Left ventricle myocardium inferior (tissue), 1 donor: ENCODE measurements at regions not wholly inside any gene's neighbourhood (a gene's known extent, or its start where the extent isn't known, plus 50 kb on each side); places are given as distances from the start of the nearest gene placed in this dataset.

Experiments
- DNase-seq: peaks from one replicate; pipeline ENCODE4 v3.0.0-alpha.2; 2020
- H3K27ac ChIP-seq: fragments of 200-600 bp; replicated peaks from 2 replicates; pipeline ENCODE4 v1.8.0; 2021
- H3K27me3 ChIP-seq: fragments of 200-600 bp; 2 replicates; pipeline ENCODE4 v1.8.0; 2021; ENCODE audit warnings: low read depth
- H3K36me3 ChIP-seq: fragments of 200-600 bp; 2 replicates; pipeline ENCODE4 v1.8.0; 2021
- H3K4me1 ChIP-seq: fragments of 200-600 bp; 2 replicates; pipeline ENCODE4 v1.8.0; 2021
- H3K4me3 ChIP-seq: fragments of 200-600 bp; 2 replicates; pipeline ENCODE4 v1.8.0; 2021; ENCODE audit warnings: mild to moderate bottlenecking, moderate library complexity
- H3K9me3 ChIP-seq: fragments of 200-600 bp; replicated peaks from 2 replicates; pipeline ENCODE4 v1.8.0; 2021
- intact Hi-C: fragments of 100-400 bp; cut with micrococcal nuclease; formaldehyde crosslinking; loops from one replicate; pipeline ENCODE4 v1.11.0; 2022
- TF ChIP-seq, protein P1 (sequence below): fragments of 200-600 bp; IDR thresholded peaks from 2 replicates; pipeline ENCODE4 v1.8.0; 2021; ENCODE audit warnings: antibody characterized with exemption, mild to moderate bottlenecking, borderline replicate concordance
- donor health status: DM: no; HTN: yes; CAD: no; lungs with severe emphysema.

DNA sequence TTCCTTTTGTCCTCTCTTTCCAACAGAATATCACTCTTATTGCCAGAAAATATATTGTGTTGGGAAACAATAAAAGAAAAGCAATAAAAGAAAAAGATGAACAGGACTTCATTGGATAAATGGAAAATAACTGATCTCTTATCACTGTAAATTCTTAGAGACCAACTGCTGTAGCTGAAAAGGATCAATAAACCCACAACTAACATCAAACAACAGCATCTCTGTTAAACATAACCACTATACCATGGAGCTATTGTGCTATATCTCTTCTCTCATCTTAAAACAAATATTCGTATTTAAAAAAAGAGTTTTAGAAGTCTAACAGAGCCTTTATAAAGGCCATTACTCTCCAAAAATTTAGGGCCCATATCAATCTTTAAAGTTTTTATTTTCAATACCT is 502.4 kb downstream of the TMEM232 start:
- H3K9me3 ChIP-seq: peaks cover 93% of the 10 kb centered on the region
- TF ChIP-seq, protein P1, sequence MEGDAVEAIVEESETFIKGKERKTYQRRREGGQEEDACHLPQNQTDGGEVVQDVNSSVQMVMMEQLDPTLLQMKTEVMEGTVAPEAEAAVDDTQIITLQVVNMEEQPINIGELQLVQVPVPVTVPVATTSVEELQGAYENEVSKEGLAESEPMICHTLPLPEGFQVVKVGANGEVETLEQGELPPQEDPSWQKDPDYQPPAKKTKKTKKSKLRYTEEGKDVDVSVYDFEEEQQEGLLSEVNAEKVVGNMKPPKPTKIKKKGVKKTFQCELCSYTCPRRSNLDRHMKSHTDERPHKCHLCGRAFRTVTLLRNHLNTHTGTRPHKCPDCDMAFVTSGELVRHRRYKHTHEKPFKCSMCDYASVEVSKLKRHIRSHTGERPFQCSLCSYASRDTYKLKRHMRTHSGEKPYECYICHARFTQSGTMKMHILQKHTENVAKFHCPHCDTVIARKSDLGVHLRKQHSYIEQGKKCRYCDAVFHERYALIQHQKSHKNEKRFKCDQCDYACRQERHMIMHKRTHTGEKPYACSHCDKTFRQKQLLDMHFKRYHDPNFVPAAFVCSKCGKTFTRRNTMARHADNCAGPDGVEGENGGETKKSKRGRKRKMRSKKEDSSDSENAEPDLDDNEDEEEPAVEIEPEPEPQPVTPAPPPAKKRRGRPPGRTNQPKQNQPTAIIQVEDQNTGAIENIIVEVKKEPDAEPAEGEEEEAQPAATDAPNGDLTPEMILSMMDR: no peak
- no peaks in the 10 kb centered on the region for H3K4me1 ChIP-seq
- no peak overlapping the region for H3K4me3 ChIP-seq
- H3K27ac ChIP-seq: no peak overlapping the region
- DNase-seq: no peak
- no peaks in the 10 kb centered on the region for H3K27me3 ChIP-seq
- no peaks in the 10 kb centered on the region for H3K36me3 ChIP-seq
- intact Hi-C loops: no loop called here

DNA sequence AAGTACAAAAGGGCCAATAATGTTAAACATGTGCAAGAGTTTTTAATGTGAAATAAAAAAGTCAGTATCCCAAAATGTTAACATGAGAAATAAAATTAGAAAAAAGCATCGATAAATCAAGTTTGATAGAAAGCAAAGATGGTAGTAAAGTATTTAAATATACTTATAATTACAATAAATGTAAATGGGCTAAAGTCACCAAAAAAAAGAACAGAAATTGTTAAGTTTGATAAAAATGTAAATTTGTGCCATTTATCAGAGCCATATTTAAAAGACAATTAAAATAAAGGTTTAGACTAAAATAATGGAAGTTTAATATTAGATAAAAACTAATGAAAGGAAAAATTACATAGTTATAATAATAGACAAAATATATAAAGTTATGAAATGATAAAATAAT is 500.5 kb downstream of the TMEM232 start:
- H3K4me3 ChIP-seq: no peak overlapping the region
- intact Hi-C loops: no loop called here
- TF ChIP-seq, protein P1: no peak
- no peaks in the 10 kb centered on the region for H3K36me3 ChIP-seq
- no peaks in the 10 kb centered on the region for H3K27me3 ChIP-seq
- H3K4me1 ChIP-seq: no peaks in the 10 kb centered on the region
- no peak for DNase-seq
- no peak overlapping the region for H3K27ac ChIP-seq
- peaks cover 95% of the 10 kb centered on the region for H3K9me3 ChIP-seq

DNA sequence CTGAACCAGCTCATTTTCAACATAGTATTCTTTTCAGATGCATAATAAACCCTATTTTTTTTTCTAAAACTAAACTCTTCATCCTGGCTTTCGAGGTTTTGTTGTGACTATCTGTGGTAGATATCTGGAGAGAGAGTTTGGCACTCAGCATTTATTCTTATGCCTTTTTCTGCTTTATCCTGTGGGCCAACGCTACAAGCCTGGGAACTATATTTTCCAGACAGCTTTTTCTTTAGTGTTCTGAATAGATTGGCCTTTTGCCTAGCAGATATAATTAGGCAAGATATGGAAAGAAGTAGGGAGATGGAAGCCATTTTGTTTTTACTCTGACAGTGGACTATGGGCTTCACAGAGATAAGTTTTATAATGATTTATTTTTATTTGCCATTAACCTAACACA is 486.7 kb downstream of the TMEM232 start:
- no peaks in the 10 kb centered on the region for H3K36me3 ChIP-seq
- DNase-seq: no peak

DNA sequence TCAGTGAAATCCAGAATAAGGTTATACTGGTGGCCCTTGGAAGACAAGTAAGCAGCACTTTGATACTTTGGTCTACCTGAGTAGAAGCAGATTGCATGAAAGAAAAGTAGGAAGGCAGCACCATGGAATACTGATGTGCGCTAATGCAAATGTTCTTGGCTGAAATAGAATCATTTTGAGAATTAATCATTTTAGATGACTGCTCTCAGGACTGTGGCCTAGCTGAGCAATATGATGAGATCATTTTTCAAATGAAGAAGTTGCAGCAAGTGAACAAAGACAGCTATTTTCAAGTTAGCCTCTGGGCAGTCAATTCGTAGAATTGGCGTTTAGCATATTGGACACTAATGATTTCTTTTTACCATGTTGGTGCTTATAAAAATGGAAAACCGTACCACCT is 483.5 kb downstream of the TMEM232 start:
- TF ChIP-seq, protein P1: no peak
- intact Hi-C loops: no loop called here
- Histone ChIP-seq H3K36me3 (no peaks in the 10 kb centered on the region), H3K27ac (no peak overlapping the region), H3K4me1 (no peaks in the 10 kb centered on the region), H3K27me3 (no peaks in the 10 kb centered on the region), H3K4me3 (no peak overlapping the region), H3K9me3 (peaks cover 7% of the 10 kb centered on the region)
- no peak for DNase-seq

More for the DNA sequence above, 486.7 kb downstream of the TMEM232 start:
- TF ChIP-seq, protein P1: no peak
- Histone ChIP-seq H3K9me3 (peaks cover 25% of the 10 kb centered on the region), H3K4me3 (no peak overlapping the region), H3K4me1 (no peaks in the 10 kb centered on the region), H3K27ac (no peak overlapping the region), H3K27me3 (no peaks in the 10 kb centered on the region)
- intact Hi-C loops: no loop called here

DNA sequence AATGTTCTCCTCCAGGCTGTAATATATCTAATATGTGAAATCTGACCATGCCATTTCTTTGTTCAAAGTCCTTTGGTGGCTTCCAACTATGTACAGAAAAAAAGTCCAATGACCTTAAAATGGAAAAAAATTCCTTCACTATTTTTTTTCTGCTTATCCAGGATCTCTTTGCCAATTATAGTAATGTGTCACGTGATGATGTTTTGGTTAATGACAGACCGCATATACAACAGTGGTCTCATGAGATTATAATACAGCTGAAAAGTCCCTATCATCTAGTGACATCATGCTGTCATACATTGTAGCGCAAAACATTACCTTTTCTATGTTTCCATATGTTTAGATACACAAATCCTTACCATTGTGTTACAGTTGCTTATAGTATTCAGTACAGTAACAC is 477.6 kb downstream of the TMEM232 start:
- H3K27ac ChIP-seq: no peak overlapping the region
- intact Hi-C loops: no loop called here
- TF ChIP-seq, protein P1: no peak

DNA sequence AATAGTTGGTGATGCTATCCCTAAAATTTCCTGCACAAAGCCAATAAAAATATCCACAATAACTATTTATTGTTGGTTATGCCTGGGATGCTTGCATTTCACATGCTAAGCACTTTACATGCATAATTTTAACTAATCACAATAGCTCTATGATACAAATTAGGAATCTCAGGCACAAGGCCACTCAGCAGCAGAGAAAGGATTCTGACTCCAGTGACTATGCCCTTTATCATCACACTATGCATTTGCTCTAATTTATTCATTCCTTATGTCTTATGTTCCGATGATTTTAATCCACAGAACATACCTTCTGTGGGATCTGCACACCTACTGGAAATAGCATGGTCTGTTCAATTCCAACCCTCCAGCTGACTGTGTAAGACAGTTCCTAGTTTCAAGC is 476.1 kb downstream of the TMEM232 start:
- DNase-seq: no peak
- peaks cover 4% of the 10 kb centered on the region for H3K9me3 ChIP-seq
- H3K27me3 ChIP-seq: peaks cover 11% of the 10 kb centered on the region
- no peak overlapping the region for H3K27ac ChIP-seq
- no peaks in the 10 kb centered on the region for H3K4me1 ChIP-seq
- H3K4me3 ChIP-seq: no peak overlapping the region
- intact Hi-C loops: no loop called here
- TF ChIP-seq, protein P1: no peak
- H3K36me3 ChIP-seq: no peaks in the 10 kb centered on the region

More for the DNA sequence above, 477.6 kb downstream of the TMEM232 start:
- Histone ChIP-seq H3K4me1 (no peaks in the 10 kb centered on the region), H3K4me3 (no peak overlapping the region), H3K27me3 (peaks cover 11% of the 10 kb centered on the region), H3K9me3 (peaks cover 4% of the 10 kb centered on the region), H3K36me3 (no peaks in the 10 kb centered on the region)
- no peak for DNase-seq
